OCI-LY7 (cell line): ENCODE measurements at regions not wholly inside any gene's neighbourhood (a gene's known extent, or its start where the extent isn't known, plus 50 kb on each side); places are given as distances from the start of the nearest gene placed in this dataset.

Experiments
- BruUV-seq: library from RNA; stranded (reverse); fragments of 400-500 nt; replicated peaks from 2 replicates; lab custom pipeline; 2021; lab: Mats Ljungman, UMichigan
- CTCF ChIA-PET: fragments of 300-600 bp; sonication (Branson Sonifier 250); formaldehyde crosslinking; loops from one replicate; lab custom pipeline; 2022; ENCODE audit warnings: antibody characterized with exemption; ENCODE audit not compliant: unreplicated experiment; lab: Charles Lee
- POLR2A ChIA-PET: fragments of 300-600 bp; sonication (Branson Sonifier 250); formaldehyde crosslinking; loops from one replicate; lab custom pipeline; 2022; ENCODE audit warnings: antibody characterized with exemption; lab: Charles Lee
- DNase-seq: peaks from one replicate; pipeline ENCODE4 v3.0.0-alpha.2; 2015; ENCODE audit warnings: low spot score
- H2AFZ ChIP-seq: fragments of 200-600 bp; sonication (generic), shearing (Covaris generic); 2 replicates; pipeline ENCODE4 v1.6.1; 2014; ENCODE audit warnings: mild to moderate bottlenecking, antibody characterized with exemption, low read length, moderate library complexity
- H3K27ac ChIP-seq: fragments of 200-600 bp; sonication (generic); 2 replicates; pipeline ENCODE4 v1.5.1; 2014; ENCODE audit warnings: mixed run types, low read depth, mild to moderate bottlenecking, moderate library complexity, low read length, inconsistent platforms; ENCODE audit not compliant: poor library complexity, severe bottlenecking
- H3K36me3 ChIP-seq: fragments of 200-600 bp; sonication (generic); 2 replicates; pipeline ENCODE4 v1.6.1; 2014; ENCODE audit warnings: mild to moderate bottlenecking, antibody characterized with exemption, low read length, moderate library complexity, mixed read lengths; ENCODE audit not compliant: insufficient read depth
- H3K4me1 ChIP-seq: fragments of 200-600 bp; sonication (generic); 2 replicates; pipeline ENCODE4 v1.5.1; 2014; ENCODE audit warnings: mild to moderate bottlenecking, low read length; ENCODE audit not compliant: insufficient read depth, poor library complexity, severe bottlenecking
- H3K4me2 ChIP-seq: fragments of 200-600 bp; sonication (generic); 2 replicates; pipeline ENCODE4 v1.6.1; 2014; ENCODE audit warnings: mild to moderate bottlenecking, low read length
- H3K4me3 ChIP-seq: fragments of 200-600 bp; sonication (generic); 2 replicates; pipeline ENCODE4 v1.5.1; 2014; ENCODE audit warnings: mild to moderate bottlenecking, low read depth, low read length; ENCODE audit not compliant: poor library complexity, severe bottlenecking
- H3K79me2 ChIP-seq: fragments of 200-600 bp; sonication (generic); 2 replicates; pipeline ENCODE4 v1.6.1; 2016; ENCODE audit warnings: low read depth, mild to moderate bottlenecking, low read length, moderate library complexity, mixed read lengths; ENCODE audit not compliant: insufficient read depth
- H3K9me2 ChIP-seq: fragments of 200-600 bp; sonication (generic); 2 replicates; pipeline ENCODE4 v1.6.1; 2016; ENCODE audit warnings: mild to moderate bottlenecking, low read length, mixed read lengths; ENCODE audit not compliant: insufficient read depth
- H3K9me3 ChIP-seq: fragments of 200-600 bp; sonication (generic); 2 replicates; pipeline ENCODE4 v1.6.1; 2014; ENCODE audit warnings: mild to moderate bottlenecking, mixed run types, low read length, mixed read lengths
- H4K20me1 ChIP-seq: fragments of 200-600 bp; sonication (generic); 2 replicates; pipeline ENCODE4 v1.6.1; 2014; ENCODE audit warnings: mild to moderate bottlenecking, antibody characterized with exemption, low read length, moderate library complexity, mixed read lengths; ENCODE audit not compliant: insufficient read depth
- CTCF ChIP-seq: fragments of 200-600 bp; sonication (generic); conservative IDR thresholded peaks from 2 replicates; pipeline ENCODE4 v1.5.1; 2014; ENCODE audit warnings: mild to moderate bottlenecking, antibody characterized with exemption, low read length, moderate library complexity, mixed read lengths
- EZH2phosphoT487 ChIP-seq: fragments of 200-600 bp; sonication (generic); IDR thresholded peaks from 2 replicates; pipeline ENCODE4 v1.6.1; 2018; ENCODE audit warnings: low read depth, borderline replicate concordance, mild to moderate bottlenecking, mixed run types, antibody characterized with exemption, low read length, moderate library complexity, mixed read lengths
- intact Hi-C: fragments of 100-400 bp; cut with micrococcal nuclease; formaldehyde crosslinking; loops from one replicate; pipeline ENCODE4 v1.10.0; 2022; ENCODE audit not compliant: unreplicated experiment

- no peaks in the 10 kb centered on the region for H3K9me3 ChIP-seq
- H3K36me3 ChIP-seq, result no peaks in the 10 kb centered on the region
- H3K4me2 ChIP-seq, result no peak overlapping the region
- POLR2A ChIA-PET, result interaction anchor here (0.8 kb wide), 1 partner anchor 14 kb away, joined by 3 read pairs; no protein-coding TSS in a partner anchor
- no peaks in the 10 kb centered on the region for H4K20me1 ChIP-seq
- TF ChIP-seq EZH2phosphoT487 (no peak), CTCF (peak; percentile 75)
- H3K4me1 ChIP-seq, result no peaks in the 10 kb centered on the region
- no peak overlapping the region for H3K4me3 ChIP-seq
- no peak overlapping the region for H2AFZ ChIP-seq
- H3K79me2 ChIP-seq, result no peaks in the 10 kb centered on the region
- BruUV-seq, result no TSS peak
- CTCF ChIA-PET, result no interaction called here
- H3K27ac ChIP-seq, result no peak overlapping the region
- peak; percentile 29 for DNase-seq
- H3K9me2 ChIP-seq, result no peaks in the 10 kb centered on the region
- intact Hi-C loops, result no loop called here
Measured at GRCh38 chr10:83991986-83992753, 147.1 kb upstream of the GHITM start.

- Histone ChIP-seq H3K9me2 (no peaks in the 10 kb centered on the region), H4K20me1 (no peaks in the 10 kb centered on the region), H3K4me3 (no peak overlapping the region), H3K9me3 (no peaks in the 10 kb centered on the region), H3K36me3 (no peaks in the 10 kb centered on the region), H3K79me2 (no peaks in the 10 kb centered on the region), H3K4me2 (no peak overlapping the region), H2AFZ (no peak overlapping the region), H3K27ac (no peak overlapping the region), H3K4me1 (no peaks in the 10 kb centered on the region)
- POLR2A ChIA-PET, result no interaction called here
- intact Hi-C loops, result no loop called here
- BruUV-seq, result no TSS peak
- CTCF ChIA-PET, result no interaction called here
- DNase-seq, result no peak
- TF ChIP-seq EZH2phosphoT487 (no peak), CTCF (no peak)
Measured at GRCh38 chr10:83994325-83994724, 145.0 kb upstream of the GHITM start.

- no TSS peak for BruUV-seq
- no peak for DNase-seq
Measured at GRCh38 chr10:83995738-83996331, 143.5 kb upstream of the GHITM start.

More at GRCh38 chr10:83995738-83996331, 143.5 kb upstream of the GHITM start:
- H3K4me3 ChIP-seq, result no peak overlapping the region
- TF ChIP-seq EZH2phosphoT487 (no peak), CTCF (no peak)
- H3K9me2 ChIP-seq, result no peaks in the 10 kb centered on the region
- H4K20me1 ChIP-seq, result no peaks in the 10 kb centered on the region
- intact Hi-C loops, result no loop called here
- H3K27ac ChIP-seq, result no peak overlapping the region
- no peaks in the 10 kb centered on the region for H3K79me2 ChIP-seq
- H3K4me1 ChIP-seq, result no peaks in the 10 kb centered on the region
- no peaks in the 10 kb centered on the region for H3K36me3 ChIP-seq
- ChIA-PET POLR2A (interaction anchor here (1.3 kb wide), 1 partner anchor 20 kb away, joined by 3 read pairs; no protein-coding TSS in a partner anchor), CTCF (no interaction called here)
- no peaks in the 10 kb centered on the region for H3K9me3 ChIP-seq
- no peak overlapping the region for H3K4me2 ChIP-seq
- H2AFZ ChIP-seq, result no peak overlapping the region
